ENCODE measurements at regions not wholly inside any gene's neighbourhood (a gene's known extent, or its start where the extent isn't known, plus 50 kb on each side); places are given as distances from the start of the nearest gene placed in this dataset.

DNA sequence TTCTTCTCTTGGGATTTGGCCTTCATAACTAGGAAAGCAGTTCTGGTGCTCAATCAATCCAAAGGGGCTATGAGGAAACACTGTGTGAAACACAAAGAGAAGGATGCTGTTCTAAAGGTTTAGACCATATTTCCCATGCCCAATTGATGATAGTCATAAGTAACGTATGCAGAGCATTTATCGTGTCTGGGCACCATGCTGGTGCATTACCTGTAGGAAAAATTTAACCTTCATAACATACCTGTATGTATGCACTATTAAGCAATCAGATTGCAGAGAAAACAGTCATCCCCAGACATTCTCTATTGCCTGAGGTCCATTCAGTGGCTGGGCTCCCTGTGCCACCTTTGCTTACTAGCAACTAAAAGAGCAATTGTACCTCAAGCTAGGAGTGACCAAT lies 381.4 kb downstream of the PLPP3 start:
- H3K4me1 ChIP-seq (ENCODE audit: insufficient read depth, low read length) = peaks cover 10% of the 10 kb centered on the region
- H3K36me3 ChIP-seq (ENCODE audit: insufficient read depth, low read length) = no peaks in the 10 kb centered on the region
- H3K9me3 ChIP-seq (ENCODE audit: low read length) = no peaks in the 10 kb centered on the region
- no peak overlapping the region for H3K4me3 ChIP-seq (ENCODE audit: low read length)
- H3K27me3 ChIP-seq (ENCODE audit: insufficient read depth, low read length) = no peaks in the 10 kb centered on the region
- no peak overlapping the region for H2AFZ ChIP-seq (ENCODE audit: low read depth, low read length)

DNA sequence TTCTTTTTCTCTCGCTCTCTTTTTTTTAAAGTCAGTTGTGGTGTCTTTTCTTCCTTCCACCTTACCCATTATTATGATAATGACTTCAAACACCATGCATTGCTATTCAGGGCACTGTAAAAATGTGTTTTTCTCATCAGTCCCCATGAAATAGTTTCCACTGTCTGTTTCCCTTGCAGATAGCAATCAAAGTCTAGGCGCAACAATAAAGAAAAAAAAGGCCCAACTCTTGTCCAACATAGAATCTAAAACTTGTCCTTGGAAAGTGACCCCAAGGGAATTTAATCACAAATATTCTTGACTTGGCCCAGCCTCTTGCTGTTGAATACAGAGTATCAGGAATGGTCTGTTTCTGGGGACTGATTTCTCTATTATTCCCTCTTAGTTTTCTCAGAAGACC lies 382.5 kb downstream of the PLPP3 start:
- Histone ChIP-seq H3K9me3 (ENCODE audit: low read length) (no peaks in the 10 kb centered on the region), H2AFZ (ENCODE audit: low read depth, low read length) (no peak overlapping the region), H3K4me1 (ENCODE audit: insufficient read depth, low read length) (peaks cover 10% of the 10 kb centered on the region), H3K27me3 (ENCODE audit: insufficient read depth, low read length) (no peaks in the 10 kb centered on the region), H3K4me3 (ENCODE audit: low read length) (no peak overlapping the region), H3K36me3 (ENCODE audit: insufficient read depth, low read length) (no peaks in the 10 kb centered on the region)

DNA sequence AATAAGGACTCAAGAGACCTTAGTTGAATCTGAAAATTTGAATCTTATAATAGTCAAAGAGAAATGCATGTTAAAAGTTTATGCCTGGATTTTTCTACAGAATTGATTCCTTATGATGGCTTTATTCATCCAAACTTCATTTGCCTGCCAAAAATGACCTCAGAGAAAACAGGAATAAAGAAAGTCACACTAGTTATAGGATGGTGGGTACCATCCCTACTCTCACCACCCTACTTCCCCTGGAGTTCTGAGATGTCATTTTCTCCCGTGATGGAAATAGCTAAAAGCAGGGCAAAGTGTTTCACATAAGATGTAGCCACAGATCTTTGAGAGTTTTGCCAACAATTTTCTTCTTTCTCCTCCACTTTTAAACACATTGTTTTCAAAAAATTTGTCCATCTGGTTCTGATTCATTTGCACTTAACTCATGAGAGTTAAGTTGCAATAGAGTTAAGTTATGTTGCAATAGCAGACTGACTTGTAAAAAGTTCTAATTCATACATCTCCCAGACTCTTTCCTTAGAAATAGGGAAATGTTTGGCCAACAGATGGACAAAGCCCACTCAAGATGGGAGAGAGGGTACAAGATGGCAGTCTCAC lies 384.6 kb downstream of the PLPP3 start:
- no peak overlapping the region for H2AFZ ChIP-seq (ENCODE audit: low read depth, low read length)
- no peak overlapping the region for H3K4me3 ChIP-seq (ENCODE audit: low read length)
- peaks cover 13% of the 10 kb centered on the region for H3K4me1 ChIP-seq (ENCODE audit: insufficient read depth, low read length)
- no peaks in the 10 kb centered on the region for H3K36me3 ChIP-seq (ENCODE audit: insufficient read depth, low read length)
- no peaks in the 10 kb centered on the region for H3K9me3 ChIP-seq (ENCODE audit: low read length)
- H3K27me3 ChIP-seq (ENCODE audit: insufficient read depth, low read length) = no peaks in the 10 kb centered on the region

DNA sequence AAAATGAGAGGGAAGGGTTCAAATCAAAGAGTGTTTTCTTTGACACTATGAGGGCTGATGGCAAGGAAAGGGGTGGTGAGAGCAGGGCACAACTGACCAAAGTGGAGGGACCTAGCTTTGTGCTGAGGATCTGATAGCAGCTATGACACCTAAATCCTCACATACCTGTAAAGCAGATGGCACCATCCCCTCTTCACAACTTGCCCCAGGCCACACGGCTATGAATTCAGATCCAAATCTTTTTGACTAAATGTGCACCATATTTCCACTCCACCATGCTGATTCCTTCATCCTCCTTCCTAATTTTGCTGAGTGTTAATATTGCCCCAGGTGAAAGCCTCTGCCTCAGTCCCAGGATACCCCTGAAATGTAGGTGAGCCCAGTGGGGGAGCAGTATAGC lies 385.7 kb downstream of the PLPP3 start:
- H3K36me3 ChIP-seq (ENCODE audit: insufficient read depth, low read length) = no peaks in the 10 kb centered on the region
- H3K4me1 ChIP-seq (ENCODE audit: insufficient read depth, low read length) = peaks cover 24% of the 10 kb centered on the region
- H3K27me3 ChIP-seq (ENCODE audit: insufficient read depth, low read length) = no peaks in the 10 kb centered on the region
- no peak overlapping the region for H2AFZ ChIP-seq (ENCODE audit: low read depth, low read length)
- H3K9me3 ChIP-seq (ENCODE audit: low read length) = no peaks in the 10 kb centered on the region
- H3K4me3 ChIP-seq (ENCODE audit: low read length) = no peak overlapping the region

DNA sequence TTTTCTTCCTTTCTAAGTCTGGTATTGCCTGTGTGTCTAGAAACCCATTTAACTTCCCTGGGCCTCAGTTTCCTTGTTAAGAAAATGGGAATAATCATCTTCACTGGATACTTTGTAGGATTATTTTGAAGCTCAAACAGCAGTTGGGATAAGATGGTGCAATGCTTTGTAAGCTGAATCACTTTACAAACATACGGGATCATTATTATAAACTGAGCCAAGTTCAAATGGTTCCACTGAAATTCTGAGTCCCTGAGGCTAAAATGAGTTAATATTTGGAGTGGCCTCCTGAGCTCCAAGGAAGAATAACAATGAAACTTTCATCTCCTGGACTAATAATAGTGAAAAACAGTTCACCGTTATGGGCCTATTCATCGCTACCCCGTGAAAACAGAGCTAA lies 388.0 kb downstream of the PLPP3 start:
- Histone ChIP-seq H2AFZ (ENCODE audit: low read depth, low read length) (no peak overlapping the region), H3K4me3 (ENCODE audit: low read length) (no peak overlapping the region), H3K36me3 (ENCODE audit: insufficient read depth, low read length) (no peaks in the 10 kb centered on the region), H3K4me1 (ENCODE audit: insufficient read depth, low read length) (peaks cover 18% of the 10 kb centered on the region), H3K27me3 (ENCODE audit: insufficient read depth, low read length) (no peaks in the 10 kb centered on the region), H3K9me3 (ENCODE audit: low read length) (no peaks in the 10 kb centered on the region)

DNA sequence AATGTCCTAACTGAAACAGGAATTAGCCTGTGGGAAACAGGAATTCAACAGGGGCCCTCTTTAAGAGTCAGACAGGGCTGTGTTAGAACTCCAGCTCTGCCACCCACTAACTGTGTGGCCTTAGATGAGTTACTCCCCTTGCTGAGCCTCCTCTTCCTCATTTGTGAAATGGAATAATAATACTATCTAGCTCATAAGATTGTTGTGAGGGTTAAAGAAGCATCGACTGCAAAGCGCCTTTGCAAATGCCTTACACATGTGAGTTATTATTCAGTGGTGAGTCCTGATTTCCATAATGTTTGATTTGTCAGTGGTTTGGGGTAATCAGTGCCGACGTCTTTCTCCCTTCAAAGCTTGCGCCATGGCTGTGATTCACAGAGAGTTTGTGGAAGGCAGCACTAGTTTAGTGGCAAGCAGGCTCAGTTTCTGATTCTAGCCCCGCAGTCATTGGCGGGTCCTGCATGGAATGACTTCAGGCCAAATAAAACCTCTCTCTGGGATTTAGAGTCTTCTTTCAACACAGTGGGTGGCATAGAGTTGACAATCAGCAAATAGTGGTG lies 388.5 kb downstream of the PLPP3 start:
- Histone ChIP-seq H3K27me3 (ENCODE audit: insufficient read depth, low read length) (no peaks in the 10 kb centered on the region), H3K36me3 (ENCODE audit: insufficient read depth, low read length) (no peaks in the 10 kb centered on the region), H3K9me3 (ENCODE audit: low read length) (no peaks in the 10 kb centered on the region), H3K4me3 (ENCODE audit: low read length) (no peak overlapping the region), H2AFZ (ENCODE audit: low read depth, low read length) (no peak overlapping the region), H3K4me1 (ENCODE audit: insufficient read depth, low read length) (peaks cover 21% of the 10 kb centered on the region)

DNA sequence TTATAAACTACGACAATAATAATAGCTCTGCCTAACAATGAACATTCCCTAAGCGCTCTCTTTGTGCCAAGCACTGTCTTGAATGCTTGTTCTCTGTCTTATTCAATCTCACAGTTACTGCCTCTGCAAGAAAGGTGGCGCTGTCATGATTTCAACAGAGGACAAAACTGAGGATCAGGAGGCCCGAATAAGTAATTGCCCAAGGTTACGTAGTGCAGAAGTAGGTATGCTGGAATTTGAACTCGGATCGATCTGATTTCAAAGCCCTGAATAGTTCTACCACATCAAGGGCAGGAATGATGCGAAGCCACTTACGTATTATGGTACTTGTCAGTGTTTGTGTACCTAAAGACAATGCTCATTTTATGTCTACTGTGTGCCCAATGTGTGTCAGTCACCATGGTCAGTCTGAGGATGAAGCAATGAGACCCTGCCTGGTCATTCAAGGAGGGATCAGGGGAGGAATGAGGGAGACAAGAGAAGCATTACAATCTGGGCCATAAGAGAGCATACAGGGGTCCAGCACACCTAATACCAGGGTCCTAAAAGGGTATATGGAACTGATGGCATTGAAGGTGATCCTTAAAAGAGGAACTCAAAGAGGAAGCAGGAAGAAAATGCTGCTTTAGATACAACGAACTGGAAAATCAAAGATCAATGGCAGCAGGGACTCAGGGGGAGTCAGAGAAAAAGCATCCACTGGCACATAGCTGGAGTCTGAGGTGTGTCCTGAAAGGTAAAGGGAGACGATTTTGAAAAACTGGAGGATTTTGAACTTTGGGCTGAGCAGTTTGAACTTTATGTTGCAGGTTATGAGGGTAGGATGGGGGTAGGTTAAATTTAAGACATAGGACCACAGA lies 389.2 kb downstream of the PLPP3 start:
- no peaks in the 10 kb centered on the region for H3K9me3 ChIP-seq (ENCODE audit: low read length)
- H2AFZ ChIP-seq (ENCODE audit: low read depth, low read length) = no peak overlapping the region
- no peaks in the 10 kb centered on the region for H3K27me3 ChIP-seq (ENCODE audit: insufficient read depth, low read length)
- H3K4me1 ChIP-seq (ENCODE audit: insufficient read depth, low read length) = peaks cover 26% of the 10 kb centered on the region
- H3K4me3 ChIP-seq (ENCODE audit: low read length) = no peak overlapping the region
- H3K36me3 ChIP-seq (ENCODE audit: insufficient read depth, low read length) = no peaks in the 10 kb centered on the region

DNA sequence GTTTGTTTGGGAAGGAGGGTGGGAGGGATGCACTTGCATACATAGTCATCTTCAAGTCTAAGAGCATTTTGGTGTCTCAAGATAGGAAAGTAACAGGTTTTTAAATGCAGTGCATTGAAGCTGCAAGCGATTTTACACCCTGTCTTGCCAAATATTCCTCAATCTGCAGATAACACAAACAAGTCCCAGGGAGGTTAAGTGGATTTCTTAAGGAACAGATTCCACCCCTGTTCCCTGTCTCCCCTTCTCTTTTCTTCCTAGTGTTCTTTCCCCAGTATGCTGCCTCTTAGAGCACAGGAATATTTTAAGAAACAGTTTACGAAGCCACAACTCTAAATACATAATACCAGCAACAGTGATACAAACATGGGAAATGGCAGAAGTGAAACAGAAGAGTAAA lies 389.9 kb downstream of the PLPP3 start:
- H2AFZ ChIP-seq (ENCODE audit: low read depth, low read length) = peak overlapping the region; percentile 19
- H3K36me3 ChIP-seq (ENCODE audit: insufficient read depth, low read length) = no peaks in the 10 kb centered on the region
- H3K9me3 ChIP-seq (ENCODE audit: low read length) = no peaks in the 10 kb centered on the region
- H3K4me1 ChIP-seq (ENCODE audit: insufficient read depth, low read length) = peaks cover 26% of the 10 kb centered on the region
- no peaks in the 10 kb centered on the region for H3K27me3 ChIP-seq (ENCODE audit: insufficient read depth, low read length)
- H3K4me3 ChIP-seq (ENCODE audit: low read length) = no peak overlapping the region

DNA sequence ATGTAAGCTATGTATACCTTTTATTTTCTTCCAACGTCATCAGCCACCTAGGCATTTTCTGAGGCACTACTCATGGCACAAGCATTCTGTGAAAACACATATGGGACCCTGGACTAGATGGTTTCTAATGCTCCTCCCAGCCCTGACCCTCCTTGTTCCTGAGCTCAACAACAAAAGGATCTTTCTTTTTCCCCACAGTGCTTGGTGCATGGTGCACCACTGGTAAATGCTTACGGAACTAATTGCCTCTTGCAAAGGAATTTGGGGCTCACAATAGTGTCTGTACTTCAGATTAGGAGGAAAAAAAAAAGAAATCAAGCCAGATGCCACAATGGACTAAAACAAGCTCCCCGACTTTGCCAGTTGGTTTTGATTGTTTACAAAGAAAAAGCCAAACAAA lies 390.5 kb downstream of the PLPP3 start:
- Histone ChIP-seq H3K36me3 (ENCODE audit: insufficient read depth, low read length) (no peaks in the 10 kb centered on the region), H3K4me3 (ENCODE audit: low read length) (no peak overlapping the region), H2AFZ (ENCODE audit: low read depth, low read length) (peak overlapping the region; percentile 19), H3K4me1 (ENCODE audit: insufficient read depth, low read length) (peaks cover 26% of the 10 kb centered on the region), H3K27me3 (ENCODE audit: insufficient read depth, low read length) (no peaks in the 10 kb centered on the region), H3K9me3 (ENCODE audit: low read length) (no peaks in the 10 kb centered on the region)

DNA sequence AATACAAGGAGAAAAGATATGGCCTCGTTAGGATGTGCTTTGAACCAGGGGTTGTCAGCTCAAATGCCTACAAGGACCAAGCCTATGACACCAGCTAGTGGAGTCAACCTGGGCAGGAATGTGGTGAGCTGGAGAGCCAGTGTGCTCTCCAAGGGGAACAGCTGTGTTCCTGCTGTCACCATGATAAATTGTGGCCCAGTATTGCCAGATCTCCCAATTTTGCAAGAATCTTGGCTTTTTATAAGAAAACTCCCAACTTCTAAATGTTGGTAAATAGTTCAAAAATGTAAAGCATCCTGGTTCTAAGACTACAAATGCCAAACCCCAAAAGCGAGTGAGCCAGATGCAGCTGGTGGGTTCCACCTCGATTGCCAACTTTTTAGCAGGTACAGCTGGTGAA lies 391.1 kb downstream of the PLPP3 start:
- no peaks in the 10 kb centered on the region for H3K27me3 ChIP-seq (ENCODE audit: insufficient read depth, low read length)
- H2AFZ ChIP-seq (ENCODE audit: low read depth, low read length) = no peak overlapping the region
- no peaks in the 10 kb centered on the region for H3K9me3 ChIP-seq (ENCODE audit: low read length)
- H3K4me1 ChIP-seq (ENCODE audit: insufficient read depth, low read length) = peaks cover 26% of the 10 kb centered on the region
- H3K36me3 ChIP-seq (ENCODE audit: insufficient read depth, low read length) = no peaks in the 10 kb centered on the region
- no peak overlapping the region for H3K4me3 ChIP-seq (ENCODE audit: low read length)

DNA sequence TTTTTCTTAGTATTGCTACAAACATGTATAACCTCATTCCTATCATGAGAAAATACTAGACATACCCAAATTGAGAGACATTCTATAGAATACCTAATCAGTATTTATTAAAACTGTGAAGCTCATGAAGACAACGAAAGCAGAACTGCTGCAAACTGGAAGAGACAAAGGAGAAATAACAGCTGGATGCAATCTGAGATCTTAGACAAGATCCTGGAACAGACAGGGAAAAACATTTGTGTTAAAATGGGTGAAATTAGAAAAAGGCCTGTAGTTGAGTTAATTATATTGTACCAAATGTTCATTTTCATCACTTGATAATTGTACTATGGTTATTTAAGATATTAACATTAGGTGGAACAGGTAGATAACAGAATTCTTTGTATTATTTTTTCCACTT lies 392.0 kb downstream of the PLPP3 start:
- Histone ChIP-seq H2AFZ (ENCODE audit: low read depth, low read length) (no peak overlapping the region), H3K27me3 (ENCODE audit: insufficient read depth, low read length) (no peaks in the 10 kb centered on the region), H3K9me3 (ENCODE audit: low read length) (no peaks in the 10 kb centered on the region), H3K4me1 (ENCODE audit: insufficient read depth, low read length) (peaks cover 26% of the 10 kb centered on the region), H3K36me3 (ENCODE audit: insufficient read depth, low read length) (no peaks in the 10 kb centered on the region), H3K4me3 (ENCODE audit: low read length) (no peak overlapping the region)

DNA sequence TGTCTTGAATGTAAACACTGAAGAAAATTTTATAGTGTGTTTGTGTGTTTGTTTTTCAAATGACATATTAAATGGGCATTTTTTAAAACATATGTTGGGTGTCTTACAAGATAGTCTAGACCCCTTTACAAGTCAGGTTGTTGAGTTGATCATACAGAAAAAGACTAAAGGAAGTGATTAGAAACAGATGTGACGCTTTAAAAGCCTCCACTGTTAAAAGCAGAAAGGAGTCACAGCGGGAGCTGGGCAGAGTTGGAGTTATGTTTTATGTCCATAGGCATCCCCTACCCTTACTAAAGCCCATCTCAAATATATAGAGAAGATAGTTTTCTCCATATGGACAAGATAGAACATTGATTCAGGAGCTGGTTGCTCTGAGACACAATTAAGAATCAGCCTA lies 393.9 kb downstream of the PLPP3 start:
- H3K4me1 ChIP-seq (ENCODE audit: insufficient read depth, low read length) = peaks cover 27% of the 10 kb centered on the region
- no peaks in the 10 kb centered on the region for H3K9me3 ChIP-seq (ENCODE audit: low read length)
- no peaks in the 10 kb centered on the region for H3K36me3 ChIP-seq (ENCODE audit: insufficient read depth, low read length)
- no peak overlapping the region for H3K4me3 ChIP-seq (ENCODE audit: low read length)
- no peaks in the 10 kb centered on the region for H3K27me3 ChIP-seq (ENCODE audit: insufficient read depth, low read length)
- no peak overlapping the region for H2AFZ ChIP-seq (ENCODE audit: low read depth, low read length)

DNA sequence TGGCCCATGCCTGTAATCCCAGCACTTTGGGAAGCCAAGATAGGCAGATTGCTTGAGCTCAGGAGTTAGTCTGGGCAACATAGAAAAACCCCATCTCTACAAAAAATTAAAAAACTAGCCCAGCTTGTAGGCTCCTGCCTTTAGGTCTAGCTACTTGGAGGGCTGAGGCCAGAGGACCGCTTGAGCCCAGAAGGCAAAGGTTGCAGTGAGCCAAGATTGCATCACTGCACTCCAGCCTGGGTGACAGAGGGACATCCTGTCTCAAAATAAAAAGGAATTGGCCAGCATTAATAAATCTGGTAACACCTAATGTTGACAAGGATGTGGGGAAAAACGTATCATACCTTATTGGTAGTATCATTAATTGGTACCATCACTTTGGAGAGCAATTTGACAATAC lies 396.2 kb downstream of the PLPP3 start:
- peaks cover 24% of the 10 kb centered on the region for H3K4me1 ChIP-seq (ENCODE audit: insufficient read depth, low read length)
- H2AFZ ChIP-seq (ENCODE audit: low read depth, low read length) = no peak overlapping the region
- no peak overlapping the region for H3K4me3 ChIP-seq (ENCODE audit: low read length)
- H3K9me3 ChIP-seq (ENCODE audit: low read length) = no peaks in the 10 kb centered on the region
- no peaks in the 10 kb centered on the region for H3K27me3 ChIP-seq (ENCODE audit: insufficient read depth, low read length)
- no peaks in the 10 kb centered on the region for H3K36me3 ChIP-seq (ENCODE audit: insufficient read depth, low read length)

Data from neuron (in vitro differentiated cells).